ENCODE measurements at regions not wholly inside any gene's neighbourhood (a gene's known extent, or its start where the extent isn't known, plus 50 kb on each side); places are given as distances from the start of the nearest gene placed in this dataset.

- BruUV-seq (replicated peaks): no TSS peak
- Mint-ChIP-seq H3K27ac (ENCODE audit: unreplicated experiment) (no peak overlapping the region), H3K9me3 (ENCODE audit: low read depth, unreplicated experiment) (peaks cover 8% of the 10 kb centered on the region), H3K36me3 (ENCODE audit: insufficient read depth, unreplicated experiment) (no peaks in the 10 kb centered on the region), H3K4me1 (ENCODE audit: low read depth, unreplicated experiment) (no peaks in the 10 kb centered on the region), H3K4me3 (ENCODE audit: low read depth, unreplicated experiment) (no peak overlapping the region), H3K27me3 (ENCODE audit: unreplicated experiment) (no peaks in the 10 kb centered on the region)
- DNase-seq: no peak
- CTCF ChIA-PET: no interaction called here
- no peak for TF ChIP-seq CTCF (IDR thresholded peaks at IDR 0.05; ENCODE audit: unreplicated experiment)
- intact Hi-C loops (cut with micrococcal nuclease; ENCODE audit: unreplicated experiment): no loop called here
Observed at GRCh38 chr5:62681117-62681850, 102.7 kb downstream of the LRRC70 start.

- intact Hi-C loops (cut with micrococcal nuclease; ENCODE audit: unreplicated experiment): no loop called here
- CTCF ChIA-PET: no interaction called here
- no peak for DNase-seq
- BruUV-seq (replicated peaks): no TSS peak
- TF ChIP-seq CTCF (IDR thresholded peaks at IDR 0.05; ENCODE audit: unreplicated experiment): no peak
- H3K36me3 Mint-ChIP-seq (ENCODE audit: insufficient read depth, unreplicated experiment): no peaks in the 10 kb centered on the region
- H3K27me3 Mint-ChIP-seq (ENCODE audit: unreplicated experiment): no peaks in the 10 kb centered on the region
- H3K4me3 Mint-ChIP-seq (ENCODE audit: low read depth, unreplicated experiment): no peak overlapping the region
- no peak overlapping the region for H3K27ac Mint-ChIP-seq (ENCODE audit: unreplicated experiment)
- no peaks in the 10 kb centered on the region for H3K4me1 Mint-ChIP-seq (ENCODE audit: low read depth, unreplicated experiment)
- peaks cover 13% of the 10 kb centered on the region for H3K9me3 Mint-ChIP-seq (ENCODE audit: low read depth, unreplicated experiment)
Observed at GRCh38 chr5:62680121-62680520, 101.5 kb downstream of the LRRC70 start.

Measured in Calu3 (cell line).